GM21367 (cell line): ENCODE measurements at regions not wholly inside any gene's neighbourhood (a gene's known extent, or its start where the extent isn't known, plus 50 kb on each side); places are given as distances from the start of the nearest gene placed in this dataset.

Experiments used
- ATAC-seq: cut with Tn5 transposase; IDR thresholded peaks from one replicate; pipeline ENCODE4 v1.9.1; 2021; ENCODE audit not compliant: unreplicated experiment

DNA sequence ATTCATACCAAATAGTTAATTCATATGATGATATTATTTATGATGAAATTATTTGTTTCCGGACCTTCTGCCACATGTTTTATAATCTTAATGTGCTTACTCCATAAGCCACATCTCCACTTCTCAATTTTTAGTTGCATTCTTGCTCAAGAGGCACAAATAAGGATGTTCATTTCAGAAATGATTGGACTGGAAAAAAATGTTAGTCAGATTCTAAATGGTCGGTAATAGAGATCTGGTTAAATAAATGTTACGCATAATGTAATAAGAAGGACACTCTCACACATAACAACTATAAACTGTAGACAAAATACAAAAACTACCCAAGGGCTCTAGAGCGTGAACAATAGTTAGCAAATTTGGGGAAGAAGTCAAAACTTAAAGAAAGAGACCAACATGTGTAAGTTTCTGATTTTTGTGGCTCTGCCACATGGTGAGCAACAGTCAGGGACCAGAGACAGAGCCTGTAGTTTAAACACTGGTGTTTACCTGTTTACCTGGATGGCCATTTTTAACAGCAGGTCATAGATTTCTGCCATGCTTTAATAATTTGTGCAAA, 554.3 kb upstream of the CLINT1 start:
- no peak for ATAC-seq

GRCh38 chr5:158410976-158411375, 552.0 kb upstream of the CLINT1 start:
- ATAC-seq, result no peak

- ATAC-seq, result no peak
These were observed 550.6 kb upstream of the CLINT1 start for GRCh38 chr5:158409507-158409906.

- ATAC-seq, result no peak
These were observed 548.9 kb upstream of the CLINT1 start for GRCh38 chr5:158407824-158408195.

DNA sequence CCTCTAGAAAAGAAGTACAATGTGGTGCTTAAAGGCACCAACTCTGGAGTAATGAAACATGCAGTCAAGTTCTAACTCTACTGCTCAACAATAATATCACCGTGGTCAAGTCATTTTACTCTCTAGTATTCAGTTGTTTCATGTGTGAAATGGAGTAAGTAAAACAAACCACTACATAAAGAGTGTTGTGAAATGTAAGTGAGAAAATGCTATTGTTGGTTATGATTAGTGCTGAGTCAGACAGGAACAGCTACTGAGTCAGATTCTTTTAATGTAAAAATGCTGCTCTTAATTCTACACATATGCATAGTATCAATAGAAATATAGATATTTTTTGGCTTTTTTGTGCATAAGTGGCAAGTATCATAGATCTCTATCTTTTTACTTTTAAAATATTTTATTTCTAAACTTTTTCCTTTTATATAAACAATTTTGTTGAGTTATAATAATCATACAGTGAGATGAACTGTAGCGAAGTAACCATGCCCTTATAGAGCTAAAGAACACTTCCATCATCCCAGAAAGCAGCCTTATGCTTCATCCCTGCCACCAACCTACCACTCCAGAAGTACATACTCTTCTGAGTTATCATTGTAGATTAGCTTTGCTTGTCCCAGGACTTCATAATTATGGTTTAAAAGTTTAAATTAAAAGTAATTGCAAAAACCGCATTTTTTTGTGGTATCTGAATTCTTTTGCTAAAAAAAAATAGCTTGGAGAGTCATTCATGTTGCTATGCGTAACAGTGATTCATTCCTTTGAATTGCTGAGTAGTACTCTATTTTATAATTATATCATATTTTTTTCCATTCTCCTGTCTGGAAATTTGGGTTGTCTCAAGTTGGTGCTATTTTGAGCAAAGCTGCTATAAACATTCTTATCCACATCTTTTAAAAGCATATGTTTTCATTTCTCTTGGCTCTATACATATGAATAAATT, 548.2 kb upstream of the CLINT1 start:
- ATAC-seq, result no peak

- peak; percentile 81 for ATAC-seq
These were observed 539.6 kb upstream of the CLINT1 start for GRCh38 chr5:158398360-158399201.

DNA sequence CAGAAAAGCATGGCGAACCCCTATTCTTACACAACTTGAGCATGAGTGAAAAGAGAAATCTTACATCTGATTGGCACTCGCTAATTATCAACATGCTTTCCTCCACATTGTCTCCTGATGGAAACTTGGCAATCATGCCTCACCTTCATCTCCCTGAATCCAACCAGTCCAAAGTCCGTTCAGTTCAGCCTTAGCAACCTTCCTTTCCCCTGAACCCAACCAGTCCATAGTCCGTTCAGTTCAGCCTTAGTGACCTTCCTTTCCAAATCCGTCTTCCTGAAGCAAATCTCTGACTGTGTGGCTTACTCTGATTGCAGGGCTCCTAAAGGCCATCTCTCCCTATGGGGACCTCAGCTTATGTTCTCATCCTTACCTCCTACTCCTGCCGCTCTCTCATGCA, 538.3 kb upstream of the CLINT1 start:
- no peak for ATAC-seq

DNA sequence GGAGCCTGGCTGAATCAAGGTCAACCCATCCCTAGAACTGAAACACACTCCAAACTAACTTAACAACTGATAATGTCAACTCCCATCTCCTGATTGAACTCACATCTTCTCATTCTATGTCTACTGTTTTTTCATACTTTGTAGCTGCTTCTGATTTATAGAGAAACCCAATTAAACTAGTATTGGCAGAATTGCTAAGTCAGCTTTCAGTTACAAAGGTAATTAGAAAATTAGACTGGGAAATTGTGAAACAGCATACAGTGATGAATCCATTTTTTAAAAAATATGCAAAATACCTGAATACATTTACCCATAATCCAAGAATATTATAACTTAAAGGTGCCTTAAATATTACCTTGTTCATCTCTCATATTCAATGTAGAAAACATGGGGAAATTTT, 535.2 kb upstream of the CLINT1 start:
- ATAC-seq, result no peak

GRCh38 chr5:158393457-158393856, 534.5 kb upstream of the CLINT1 start:
- ATAC-seq, result no peak

GRCh38 chr5:158392753-158393152, 533.8 kb upstream of the CLINT1 start:
- ATAC-seq, result no peak

DNA sequence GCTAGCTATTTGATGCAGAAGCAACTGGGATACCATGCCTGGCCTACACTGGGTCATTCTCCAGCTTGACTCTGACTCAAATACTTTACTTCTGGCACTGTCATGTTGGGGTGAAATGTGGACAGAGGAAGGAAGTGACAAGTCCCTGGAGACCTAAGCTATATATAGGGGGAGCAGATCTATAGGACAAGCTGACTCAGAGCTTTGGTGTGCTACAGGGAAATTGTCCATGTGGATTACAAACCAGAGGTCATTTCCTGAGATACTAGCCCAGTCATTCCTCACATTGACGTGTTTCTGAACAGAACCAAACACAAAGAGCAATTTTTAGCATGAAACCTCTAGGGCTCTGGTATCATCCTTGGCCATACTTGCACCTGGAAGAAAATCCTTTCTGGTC, 531.6 kb upstream of the CLINT1 start:
- no peak for ATAC-seq

DNA sequence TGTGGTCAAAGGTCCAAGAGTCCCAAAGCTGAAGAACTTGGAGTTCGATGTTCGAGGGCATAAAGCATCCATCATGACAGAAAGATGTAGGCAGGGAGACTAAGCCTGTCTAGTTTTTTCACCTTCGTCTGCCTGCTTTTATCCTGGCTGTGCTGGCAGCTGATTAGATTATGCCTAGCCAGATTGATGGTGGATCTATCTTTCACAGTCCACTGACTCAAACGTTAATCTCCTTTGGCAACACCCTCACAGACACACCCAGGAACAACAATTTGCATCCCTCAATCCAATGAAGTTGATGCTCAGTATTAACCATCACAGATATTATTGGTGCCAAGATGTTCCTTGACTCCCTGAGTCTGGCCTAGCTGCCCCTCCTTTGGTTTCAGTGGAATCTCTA, 530.8 kb upstream of the CLINT1 start:
- ATAC-seq, result no peak

- ATAC-seq, result no peak
These were observed 529.1 kb upstream of the CLINT1 start for GRCh38 chr5:158388021-158388420.

DNA sequence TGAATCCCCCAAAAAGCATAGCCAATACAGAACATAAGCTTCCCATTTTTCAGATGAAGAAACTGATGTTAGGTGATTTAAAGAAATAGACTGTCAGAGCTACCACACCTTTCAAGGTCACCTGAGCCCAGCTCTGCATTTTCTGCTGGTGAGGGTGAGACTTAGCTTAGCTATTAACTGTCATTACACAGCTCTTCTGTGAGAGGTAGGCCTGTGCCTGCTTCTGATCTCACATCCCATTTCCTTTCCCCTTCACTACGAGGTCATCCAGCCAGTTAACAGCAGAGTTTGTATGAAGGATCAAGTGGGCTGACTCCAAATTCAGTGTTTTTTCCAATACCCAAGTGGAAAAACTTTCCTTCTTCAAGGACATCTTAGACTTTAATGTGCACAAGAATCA, 528.6 kb upstream of the CLINT1 start:
- ATAC-seq, result no peak

DNA sequence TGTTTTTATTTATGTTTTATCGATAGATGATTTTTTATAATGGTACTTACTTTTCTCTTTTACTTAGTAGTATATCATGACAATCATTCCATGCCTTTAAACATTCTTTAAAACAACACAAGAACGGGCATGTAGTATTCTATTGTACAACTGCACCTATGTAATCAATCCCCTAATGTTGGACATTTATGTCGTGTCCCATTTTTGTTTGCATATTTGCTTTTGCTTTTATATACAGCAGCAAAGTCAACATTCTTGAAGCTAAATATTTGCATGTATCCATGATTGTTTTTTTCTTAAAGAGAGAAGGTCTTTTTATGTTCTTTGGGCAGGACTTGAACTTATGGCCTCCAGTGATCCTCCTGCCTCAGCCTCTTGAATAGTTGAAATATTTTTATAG, 527.0 kb upstream of the CLINT1 start:
- ATAC-seq, result no peak

DNA sequence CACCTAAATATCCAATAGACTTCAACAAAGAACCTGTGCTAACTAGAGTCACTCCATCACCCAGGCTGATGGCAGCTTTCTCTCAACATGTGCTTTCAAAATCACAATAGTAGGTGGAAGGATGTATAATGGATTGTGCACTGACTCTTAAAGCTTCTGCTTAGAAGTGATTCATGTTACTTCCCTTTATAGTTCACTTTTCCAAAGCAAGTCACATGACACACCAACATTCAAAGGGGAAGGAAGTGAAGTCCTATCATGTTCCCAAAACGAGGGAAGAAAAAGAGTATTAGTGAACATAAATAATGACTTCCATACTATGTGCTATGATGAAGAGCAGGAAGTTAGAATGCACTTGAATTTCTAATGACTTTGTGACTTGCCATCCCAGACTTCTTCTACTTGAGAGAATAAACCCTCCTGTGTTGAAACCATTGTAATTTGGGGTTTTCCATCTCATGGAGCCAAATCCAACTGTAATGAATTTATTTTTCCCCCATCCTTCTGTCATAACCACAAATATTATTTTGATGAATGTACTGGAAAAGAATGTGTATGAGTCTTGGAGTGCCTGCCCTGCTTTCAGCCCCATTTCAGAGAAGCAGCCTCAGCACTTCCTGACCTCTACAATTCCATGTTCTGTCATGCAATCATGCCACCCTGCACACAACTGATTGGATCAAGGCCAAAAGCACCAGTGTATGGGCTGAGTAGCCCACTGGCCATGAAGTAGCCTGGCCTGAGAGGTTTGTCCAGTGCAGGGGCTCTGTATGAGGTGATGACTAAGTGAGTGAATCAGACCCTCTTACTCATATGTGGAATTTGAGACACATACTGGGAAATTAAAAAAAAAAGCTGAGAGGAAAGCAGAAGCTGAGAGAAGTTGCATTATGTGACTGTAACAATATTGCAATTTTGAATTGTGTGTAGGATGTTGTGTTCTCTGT, 525.9 kb upstream of the CLINT1 start:
- no peak for ATAC-seq

- ATAC-seq, result no peak
These were observed 524.5 kb upstream of the CLINT1 start for GRCh38 chr5:158383486-158383885.

GRCh38 chr5:158382473-158382872, 523.5 kb upstream of the CLINT1 start:
- peak; percentile 90 for ATAC-seq

- ATAC-seq, result no peak
These were observed 522.7 kb upstream of the CLINT1 start for GRCh38 chr5:158381614-158382160.

DNA sequence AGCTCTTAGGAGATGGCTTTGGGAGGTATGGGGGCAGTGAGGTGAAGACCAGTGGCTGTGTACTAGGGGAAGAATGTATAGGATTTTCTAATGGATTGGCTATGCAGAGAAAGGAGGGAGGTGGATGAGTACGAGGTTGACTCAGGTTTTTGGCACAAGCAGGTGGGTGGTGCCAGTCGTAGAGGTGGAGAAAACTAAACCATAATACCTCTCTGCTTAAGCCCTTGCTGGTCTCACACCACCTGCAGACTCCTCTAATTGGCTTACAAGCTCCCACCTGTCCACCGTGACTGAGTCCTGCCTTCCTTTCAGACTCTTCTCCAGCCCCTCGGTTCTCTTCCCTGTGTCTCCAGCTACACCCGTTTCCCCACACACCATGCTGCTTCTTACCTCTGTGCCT, 521.7 kb upstream of the CLINT1 start:
- no peak for ATAC-seq
